ENCODE measurements at regions not wholly inside any gene's neighbourhood (a gene's known extent, or its start where the extent isn't known, plus 50 kb on each side); places are given as distances from the start of the nearest gene placed in this dataset.
A peak's percentile ranks its signal among the peaks of the same experiment; 100 is the strongest.

DNA sequence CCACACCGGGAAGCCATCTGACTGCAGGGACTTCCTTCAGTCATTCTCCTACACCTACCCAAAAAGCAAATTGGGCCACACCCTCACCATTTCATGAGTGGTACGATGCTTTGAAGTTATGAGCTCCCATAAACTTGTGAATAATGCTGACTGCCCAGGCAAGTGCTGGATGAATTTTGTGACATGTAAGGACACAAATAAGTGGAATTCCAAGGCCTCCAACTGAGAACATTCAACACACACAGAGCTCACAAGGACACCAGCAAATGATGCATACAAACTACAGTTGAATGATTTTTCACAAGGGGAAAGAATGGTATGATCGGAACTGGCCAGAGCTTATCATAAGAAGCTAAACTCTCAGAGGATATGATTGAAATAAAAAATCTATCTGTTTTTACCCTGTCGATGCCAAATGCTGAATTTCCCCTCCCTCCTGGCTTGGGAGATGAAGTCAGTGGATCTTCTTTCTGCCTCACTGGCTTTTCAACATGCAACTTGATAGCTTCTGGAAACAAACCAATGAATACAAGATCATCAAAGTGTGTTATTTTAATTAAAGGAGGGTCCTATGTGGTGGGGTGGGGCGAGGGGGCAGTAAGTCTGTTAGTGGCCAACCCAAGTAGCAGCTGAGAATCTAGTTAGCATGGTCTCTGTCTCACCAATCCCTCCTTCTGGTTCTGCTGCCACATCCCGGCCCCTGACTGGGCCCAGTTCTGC lies 123.8 kb downstream of the WT1 start:
- DNase-seq (ENCODE audit: missing footprints) (no peak), ATAC-seq (no peak)
- intact Hi-C loops (cut with DNase I), result no loop called here

DNA sequence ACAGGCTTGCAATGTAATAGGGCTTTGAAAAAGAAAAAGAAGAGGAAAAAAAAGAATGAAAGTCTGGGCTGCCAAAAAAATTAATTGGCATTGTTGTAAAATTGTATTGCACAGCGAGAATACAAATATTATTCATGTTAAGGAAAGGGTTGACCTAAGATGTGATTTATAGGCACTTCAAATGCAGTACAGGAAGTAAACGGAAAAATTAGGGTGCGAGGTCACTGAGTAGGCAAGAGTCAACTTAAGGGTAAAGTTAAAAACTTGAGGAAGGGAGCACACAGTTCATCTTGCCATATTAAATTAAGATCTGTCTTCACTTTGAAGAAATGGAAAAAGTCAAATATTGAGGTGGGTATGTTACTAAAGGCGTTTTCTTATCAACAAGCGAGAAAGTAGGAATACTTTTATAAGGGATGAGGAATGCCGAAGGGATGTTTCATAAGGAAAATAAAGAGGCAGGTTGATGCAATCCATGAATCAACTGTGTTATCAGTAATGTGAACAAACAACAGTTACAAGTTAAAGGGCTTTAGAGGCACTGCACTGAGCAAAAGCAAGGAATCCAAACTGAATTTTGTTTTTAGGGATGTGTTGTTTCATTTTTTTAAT lies 123.0 kb downstream of the WT1 start:
- ATAC-seq, result no peak
- no peak for DNase-seq (ENCODE audit: missing footprints)
- intact Hi-C loops (cut with DNase I), result no loop called here

DNA sequence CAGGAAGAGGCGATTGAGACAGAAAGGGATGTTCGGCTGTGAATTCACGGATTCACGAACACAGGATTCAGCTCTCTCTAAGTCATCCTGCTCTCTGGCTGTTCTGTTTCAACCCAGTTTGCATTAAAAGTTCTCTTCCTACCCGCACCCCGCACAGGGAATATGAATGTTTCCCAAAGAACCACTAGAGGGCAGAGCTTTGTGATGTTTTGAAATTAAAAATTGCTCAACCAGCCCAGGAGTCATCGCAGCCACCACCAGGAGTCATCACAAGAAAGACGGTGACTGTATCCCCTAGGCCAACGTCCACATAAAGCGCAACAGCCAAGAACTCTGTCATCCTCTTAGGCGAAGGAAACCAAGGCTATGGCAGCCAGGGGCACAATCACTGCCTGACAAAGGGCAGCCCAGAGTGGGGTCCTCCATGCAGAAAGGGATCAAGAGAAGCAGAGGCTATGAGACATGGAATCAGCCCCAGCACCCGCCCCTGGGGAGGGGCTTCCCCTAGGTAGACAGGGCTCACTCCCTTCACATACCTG lies 122.4 kb downstream of the WT1 start:
- intact Hi-C loops (cut with DNase I), result no loop called here
- DNase-seq (ENCODE audit: missing footprints), result no peak
- peak; percentile 74 for ATAC-seq

DNA sequence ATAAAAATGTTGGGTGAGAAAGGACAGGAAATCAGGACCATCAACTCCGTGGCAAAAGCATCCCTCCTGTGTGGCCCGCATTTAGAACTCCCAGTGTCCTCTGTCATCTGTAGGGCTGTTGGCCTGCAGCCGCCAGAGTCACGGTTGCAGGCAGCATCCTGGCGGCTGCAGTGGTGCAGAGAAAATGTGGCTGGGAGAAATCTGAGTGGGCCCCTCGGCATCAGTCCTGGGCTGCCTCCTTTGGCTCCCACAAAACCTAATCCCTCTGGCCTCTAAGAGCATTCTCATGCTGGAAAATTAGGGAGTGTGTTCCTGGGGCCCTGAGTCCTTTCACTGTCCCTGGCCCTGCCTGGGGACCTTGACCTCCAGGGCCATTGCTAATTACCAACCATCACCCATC lies 121.9 kb downstream of the WT1 start:
- ATAC-seq, result no peak
- no peak for DNase-seq (ENCODE audit: missing footprints)
- intact Hi-C loops (cut with DNase I), result no loop called here

DNA sequence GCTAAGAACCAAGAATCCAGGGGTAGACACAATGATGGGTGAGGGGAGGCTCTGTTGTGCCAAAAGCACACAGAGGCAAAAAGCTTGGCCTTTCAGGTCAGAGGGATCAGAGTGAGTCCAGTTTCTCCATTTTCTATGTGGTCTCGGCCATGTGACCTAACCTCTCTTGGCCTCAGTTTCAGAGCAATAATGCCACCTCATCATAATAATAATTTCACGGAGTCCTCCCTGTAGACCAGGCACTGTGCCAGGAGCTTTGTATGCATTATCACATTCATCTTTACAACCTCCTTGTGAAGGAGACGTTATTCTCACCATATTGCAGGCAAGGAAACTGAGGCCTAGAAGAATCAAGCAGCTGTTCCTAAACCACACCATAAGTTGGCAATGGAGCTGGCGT lies 120.2 kb downstream of the WT1 start:
- intact Hi-C loops (cut with DNase I), result no loop called here
- DNase-seq (ENCODE audit: missing footprints) (no peak), ATAC-seq (no peak)

DNA sequence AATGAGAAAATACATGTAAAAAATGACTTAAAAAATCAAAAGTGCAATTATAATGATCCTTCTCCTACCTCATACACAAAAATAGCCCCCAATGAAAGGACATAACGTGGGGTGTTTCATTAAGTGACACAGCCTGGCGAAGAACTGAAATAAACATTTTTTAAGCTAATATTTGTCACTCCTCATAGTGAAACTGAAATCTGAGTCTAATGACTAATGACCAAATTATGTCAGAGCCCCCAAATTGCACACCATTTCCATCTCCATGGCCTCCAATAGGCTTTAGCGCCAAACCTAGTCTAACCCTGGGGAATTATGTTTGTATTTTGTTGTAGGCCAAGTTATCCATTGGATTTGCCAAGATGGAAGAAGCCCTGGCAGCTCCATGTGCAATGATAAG lies 119.1 kb downstream of the WT1 start:
- ATAC-seq (no peak), DNase-seq (ENCODE audit: missing footprints) (no peak)
- intact Hi-C loops (cut with DNase I), result no loop called here

DNA sequence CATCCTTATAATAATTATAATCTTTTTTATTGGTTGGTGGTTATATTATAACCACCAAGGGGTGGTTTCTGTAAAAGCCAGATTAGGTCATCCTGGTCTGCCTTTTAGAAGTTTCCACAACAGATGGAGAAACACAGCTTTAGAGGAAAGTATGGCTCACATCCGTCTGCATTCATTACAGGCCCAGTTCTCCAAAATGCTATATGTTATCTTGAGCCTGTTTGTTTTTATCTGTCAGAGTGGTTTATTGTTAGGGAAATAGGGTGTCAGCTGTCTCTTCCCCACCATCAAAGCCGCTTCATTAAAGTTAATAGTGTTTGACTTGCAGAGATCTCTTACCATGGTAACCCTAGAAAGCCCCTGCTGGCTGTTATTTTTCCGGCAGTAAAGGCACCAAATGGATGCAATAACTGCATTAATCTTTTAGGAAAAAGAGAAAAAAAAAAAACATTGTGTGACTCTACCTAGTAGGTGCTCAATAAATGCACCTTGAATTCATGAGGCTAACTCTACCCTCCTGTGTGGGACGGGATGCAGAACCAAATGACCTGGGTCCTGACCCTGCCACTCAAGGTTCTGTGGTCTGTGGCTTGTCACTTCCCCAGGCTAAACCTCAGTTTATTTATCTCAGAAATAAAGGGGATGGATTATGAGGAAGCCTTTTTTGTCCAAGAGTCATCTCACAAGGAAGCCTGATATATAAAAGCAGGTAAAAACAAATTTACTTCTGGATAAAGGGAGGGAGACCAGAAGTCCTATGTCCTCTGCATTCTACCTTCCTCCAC lies 118.3 kb downstream of the WT1 start:
- intact Hi-C loops (cut with DNase I), result no loop called here
- DNase-seq (ENCODE audit: missing footprints), result no peak
- no peak for ATAC-seq

DNA sequence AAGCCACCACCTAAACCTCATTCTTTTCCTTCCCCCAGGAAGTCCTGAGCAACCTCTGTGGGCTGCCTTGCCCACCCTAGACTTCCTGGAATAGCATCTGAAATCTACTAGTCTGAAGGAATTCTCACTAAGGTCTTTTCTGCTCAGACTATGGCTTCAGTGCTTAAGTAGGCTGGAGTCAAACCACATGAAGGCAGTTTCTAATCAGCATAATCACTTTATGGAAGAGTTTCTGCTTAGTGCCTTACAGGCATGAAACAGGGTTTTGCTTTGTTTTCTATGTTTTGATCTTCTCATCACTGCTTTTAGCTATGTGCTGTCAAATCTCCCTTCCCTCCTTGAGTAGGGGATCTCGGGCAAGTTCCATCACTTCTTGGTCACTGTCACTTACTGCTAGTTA lies 117.7 kb downstream of the WT1 start:
- ATAC-seq, result no peak
- DNase-seq (ENCODE audit: missing footprints), result no peak
- intact Hi-C loops (cut with DNase I), result no loop called here

DNA sequence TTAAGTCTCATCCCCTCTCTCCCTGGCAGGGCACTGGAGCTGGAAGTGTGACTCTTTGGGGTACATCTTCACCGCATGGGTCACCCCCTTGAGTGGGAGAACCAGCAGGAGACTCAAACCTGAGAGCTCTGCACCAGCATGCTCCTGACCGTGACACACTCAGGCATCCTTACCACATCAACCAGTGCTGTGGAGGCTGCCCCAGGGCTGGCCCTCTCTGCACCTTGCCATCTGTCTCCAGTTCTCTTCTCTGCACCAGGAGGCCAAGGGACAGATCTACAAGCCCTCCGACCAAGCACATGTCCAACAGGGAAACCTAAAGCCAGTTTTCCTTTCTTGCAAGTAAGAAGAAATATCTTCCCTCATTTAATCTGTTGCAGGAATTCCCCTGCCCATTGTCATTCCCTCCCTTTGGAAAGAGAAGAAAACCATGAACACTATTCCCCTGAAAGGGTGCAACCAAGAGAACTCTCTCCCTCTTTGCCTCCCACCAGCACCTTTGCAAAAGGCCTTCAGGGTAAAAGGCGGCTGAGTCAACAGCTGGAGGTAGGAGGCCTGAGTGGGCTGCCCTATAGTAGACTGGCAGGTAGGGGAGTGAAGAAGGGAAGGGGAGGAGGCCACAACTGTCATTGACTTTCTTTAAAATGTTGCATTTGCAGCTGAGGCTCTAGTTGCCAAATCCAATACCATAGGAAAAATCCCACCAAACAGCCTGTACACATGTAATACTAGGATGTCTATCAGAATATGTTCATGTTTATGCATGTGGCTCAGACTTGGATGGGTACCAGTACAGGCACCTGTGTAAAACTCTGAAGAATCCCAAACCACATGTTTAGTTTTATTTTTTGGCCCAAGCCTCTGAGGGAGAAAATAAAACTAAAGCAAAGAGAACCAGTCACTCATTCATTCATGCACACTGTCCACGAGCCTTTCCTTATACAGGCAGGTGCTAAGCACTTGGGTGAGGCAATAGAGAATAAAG lies 117.0 kb downstream of the WT1 start:
- DNase-seq (ENCODE audit: missing footprints) (no peak), ATAC-seq (no peak)
- intact Hi-C loops (cut with DNase I), result no loop called here

DNA sequence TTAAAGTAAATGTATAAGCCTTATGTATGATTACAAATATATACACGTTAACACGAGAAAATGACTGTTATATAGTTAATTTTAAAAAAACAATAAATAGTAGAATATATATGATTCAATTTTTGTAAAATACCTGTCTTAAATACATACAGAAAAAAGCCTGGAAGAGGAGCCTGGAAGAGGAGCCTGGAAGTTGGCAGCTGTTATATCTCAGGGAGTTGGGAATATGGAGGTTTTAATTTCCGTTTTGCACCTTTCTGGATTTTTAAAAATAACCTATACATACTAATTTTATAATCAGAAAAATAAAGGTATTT lies 111.6 kb downstream of the WT1 start:
- ATAC-seq (no peak), DNase-seq (ENCODE audit: missing footprints) (no peak)
- intact Hi-C loops (cut with DNase I), result loop anchor here (2.0 kb wide), 1 partner anchor 469 kb away; no protein-coding TSS in a partner anchor

DNA sequence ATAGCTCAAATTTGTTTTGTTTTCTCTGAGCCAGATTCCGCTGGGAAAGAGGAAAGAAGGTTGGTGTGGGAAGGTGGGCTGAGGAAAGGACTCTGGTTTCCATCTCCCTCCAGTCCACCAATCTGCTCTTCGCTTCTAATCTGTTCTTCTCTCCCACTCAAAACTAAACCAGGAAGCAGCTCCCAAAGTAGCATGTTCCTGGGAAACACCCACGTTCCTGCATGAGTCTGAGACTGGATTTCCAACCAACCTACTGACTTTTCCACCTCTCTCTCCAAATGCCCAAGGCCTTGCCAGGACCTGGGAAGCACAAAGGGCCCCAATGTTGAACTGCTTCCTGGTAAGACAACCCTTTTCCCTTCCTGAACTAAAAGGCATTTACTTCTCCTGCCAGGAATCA lies 110.2 kb downstream of the WT1 start:
- DNase-seq (ENCODE audit: missing footprints) (no peak), ATAC-seq (no peak)

DNA sequence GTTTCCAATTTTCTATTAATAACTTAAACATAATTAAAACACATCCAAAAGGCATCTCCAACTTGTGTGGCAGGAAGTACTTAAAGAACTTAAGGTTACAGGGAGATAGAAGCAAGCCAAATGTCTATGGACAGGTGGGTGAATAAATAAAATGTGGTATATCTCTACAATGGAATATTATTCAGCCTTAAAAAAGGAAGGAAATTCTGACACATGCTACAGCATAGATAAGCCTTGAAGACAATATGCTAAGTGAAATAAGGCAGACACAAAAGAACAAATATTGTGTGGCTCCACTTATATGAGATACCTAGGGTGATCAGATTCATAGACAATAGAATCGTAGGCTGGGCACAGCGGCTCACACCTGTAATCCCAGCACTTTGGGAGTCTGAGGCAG lies 109.6 kb downstream of the WT1 start:
- no peak for ATAC-seq
- intact Hi-C loops (cut with DNase I), result no loop called here
- no peak for DNase-seq (ENCODE audit: missing footprints)

More for the DNA sequence above, 110.2 kb downstream of the WT1 start:
- intact Hi-C loops (cut with DNase I), result no loop called here

DNA sequence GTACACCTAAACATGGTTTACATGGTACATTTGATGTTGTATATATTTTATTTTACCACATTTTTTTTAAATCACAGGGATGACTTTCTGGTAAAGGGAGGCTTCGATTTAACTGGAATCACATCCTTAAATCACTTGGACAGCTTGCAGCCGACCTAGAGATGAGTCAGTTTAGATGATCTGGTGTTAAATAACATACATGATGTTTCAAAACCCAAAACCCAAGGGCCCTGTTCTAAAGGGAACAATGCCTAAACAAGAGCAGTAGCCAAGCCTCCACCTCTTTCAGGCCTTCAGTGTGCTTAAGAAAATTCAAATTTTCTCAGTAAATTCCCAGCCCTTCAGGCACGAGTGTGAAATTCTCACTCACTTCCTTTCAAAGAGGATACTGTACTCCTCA lies 108.8 kb downstream of the WT1 start:
- ATAC-seq, result no peak
- intact Hi-C loops (cut with DNase I), result no loop called here

DNA sequence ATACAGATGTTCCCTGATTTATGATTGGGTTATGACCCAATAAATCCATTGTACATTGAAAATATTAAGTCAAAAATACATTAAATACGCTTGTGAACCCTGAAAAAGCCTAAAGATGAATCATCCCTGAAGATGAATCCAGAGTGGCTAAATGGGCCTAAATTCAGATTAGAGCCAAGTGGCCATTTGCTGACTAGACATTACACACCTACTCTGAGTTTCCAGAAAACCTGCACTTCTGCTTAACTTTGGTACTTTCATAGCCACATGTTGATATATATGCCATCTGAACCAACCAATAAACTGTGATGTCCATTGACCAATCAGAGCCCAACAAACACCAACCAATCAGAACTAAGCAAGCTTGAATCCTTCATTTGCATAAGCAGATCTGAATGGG lies 106.9 kb downstream of the WT1 start:
- DNase-seq (ENCODE audit: missing footprints) (no peak), ATAC-seq (no peak)
- intact Hi-C loops (cut with DNase I), result no loop called here

More for the DNA sequence above, 108.8 kb downstream of the WT1 start:
- DNase-seq (ENCODE audit: missing footprints), result no peak

DNA sequence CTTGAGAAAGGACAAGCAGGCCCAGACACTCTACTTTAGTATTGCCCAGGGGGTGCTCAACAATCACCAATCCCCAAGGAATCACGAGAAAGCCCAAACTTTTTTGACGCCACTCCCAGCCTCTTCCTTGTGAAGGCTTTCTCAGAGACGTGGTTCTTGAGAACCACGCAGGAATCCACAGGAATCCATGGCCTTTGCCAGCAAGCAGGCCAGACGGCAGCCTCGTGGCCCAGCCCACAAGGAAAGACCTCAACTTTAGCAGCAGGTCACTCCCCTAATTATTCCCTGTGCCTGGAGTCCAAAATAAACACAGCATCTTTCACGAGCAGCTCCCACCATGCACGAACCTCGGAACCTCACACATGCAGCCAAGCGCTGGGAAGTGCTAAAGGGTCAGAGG lies 104.2 kb downstream of the WT1 start:
- DNase-seq (ENCODE audit: missing footprints), result no peak
- intact Hi-C loops (cut with DNase I), result no loop called here
- ATAC-seq, result no peak

DNA sequence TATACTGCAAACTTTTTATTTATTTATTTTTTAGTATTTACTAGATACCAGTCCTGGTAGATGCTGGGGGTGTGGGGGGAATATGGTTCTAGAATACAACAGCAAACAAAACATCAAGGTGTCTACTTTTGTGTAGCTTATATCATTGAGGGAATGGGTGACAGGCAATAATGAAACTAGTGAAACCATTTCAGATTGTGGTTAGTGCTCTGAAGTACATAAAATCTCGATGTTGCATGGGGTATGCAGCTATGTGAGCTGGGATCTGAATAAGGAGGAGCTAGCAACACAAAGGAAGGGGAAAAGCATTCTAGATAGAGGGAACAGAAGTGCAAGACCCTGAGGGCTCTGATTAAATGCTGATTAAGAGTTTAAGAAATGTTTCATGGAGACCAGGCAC lies 103.5 kb downstream of the WT1 start:
- ATAC-seq (no peak), DNase-seq (ENCODE audit: missing footprints) (no peak)
- intact Hi-C loops (cut with DNase I), result no loop called here

DNA sequence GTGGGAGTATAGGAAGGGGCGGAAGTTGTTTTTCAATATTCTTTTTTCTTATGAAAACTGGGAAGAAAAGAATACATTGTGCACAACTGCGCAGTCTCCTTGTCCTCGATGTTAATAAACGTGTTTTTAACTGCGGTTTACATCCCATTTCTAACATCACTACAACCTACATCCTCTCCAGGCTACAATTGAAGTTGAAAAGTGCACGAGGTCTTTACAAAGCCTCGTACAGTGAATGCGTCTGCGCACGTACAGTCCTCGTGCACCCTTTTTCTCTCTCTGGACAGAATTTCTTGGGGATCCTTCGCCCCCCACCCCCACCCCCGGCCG lies 102.4 kb downstream of the WT1 start:
- ATAC-seq (no peak), DNase-seq (ENCODE audit: missing footprints) (no peak)
- intact Hi-C loops (cut with DNase I), result no loop called here

DNA sequence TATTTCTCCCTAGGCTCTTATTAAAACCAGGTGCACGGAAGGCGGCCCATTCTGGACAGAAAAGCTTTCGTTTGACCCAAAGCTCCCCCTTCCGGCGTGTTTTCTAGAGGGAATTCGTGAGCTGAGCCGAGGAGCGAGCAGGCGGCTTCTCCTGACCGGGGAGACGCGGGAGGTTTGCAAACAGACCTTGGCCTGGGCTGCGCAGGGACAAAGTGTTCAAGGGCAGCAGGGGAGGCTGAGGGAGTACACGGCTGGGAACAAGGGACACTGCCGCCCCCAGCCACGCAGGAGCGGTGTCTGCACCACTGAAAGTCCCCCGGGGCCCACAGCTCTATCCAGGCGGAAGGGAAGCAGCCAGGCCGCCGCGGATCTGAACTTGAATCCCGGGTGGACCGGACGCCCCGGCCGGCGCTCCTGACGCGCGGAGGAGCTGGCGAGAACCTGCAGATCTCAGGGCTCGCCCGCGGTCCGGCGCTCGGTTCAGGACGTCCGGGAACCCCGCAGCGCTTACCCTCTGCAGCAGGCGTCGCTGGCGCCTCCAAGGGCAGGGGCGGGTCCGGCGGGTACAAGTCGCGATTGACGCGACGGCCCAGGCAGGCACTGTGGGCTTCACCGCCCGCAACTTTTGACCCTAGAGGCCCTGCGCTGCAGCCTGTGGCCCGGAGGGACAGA lies 101.9 kb downstream of the WT1 start:
- intact Hi-C loops (cut with DNase I), result no loop called here
- ATAC-seq (peak; percentile 59), DNase-seq (ENCODE audit: missing footprints) (peak; percentile 78)

DNA sequence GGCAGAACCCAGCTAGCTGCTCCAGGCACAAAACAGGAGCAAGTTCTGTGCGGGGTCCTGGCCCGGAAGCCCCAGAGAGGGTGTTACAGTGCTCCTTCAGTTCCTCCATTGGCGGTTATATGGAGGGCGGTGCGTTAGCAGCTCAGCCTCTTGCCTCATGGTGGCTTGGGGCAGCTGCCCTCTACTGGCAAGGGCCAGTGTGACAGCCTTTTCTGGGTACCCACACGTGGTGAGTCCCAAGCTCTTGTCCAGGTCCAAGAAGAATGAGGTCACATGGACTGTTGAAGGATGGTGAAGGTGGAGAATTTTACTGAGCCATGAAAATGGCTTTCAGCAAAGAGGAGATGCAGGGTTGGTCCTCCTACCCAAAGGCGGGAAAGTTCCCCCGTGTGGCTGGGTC lies 100.5 kb downstream of the WT1 start:
- no peak for ATAC-seq

More for the DNA sequence above, 100.5 kb downstream of the WT1 start:
- intact Hi-C loops (cut with DNase I), result no loop called here
- no peak for DNase-seq (ENCODE audit: missing footprints)

Measured in Right ventricle myocardium inferior (tissue), 1 donor.